GM21515 (cell line): ENCODE measurements at regions not wholly inside any gene's neighbourhood (a gene's known extent, or its start where the extent isn't known, plus 50 kb on each side); places are given as distances from the start of the nearest gene placed in this dataset.
"Not testable (repeated sequence)": the region's sequence is repeated elsewhere in the genome, so short reads cannot be mapped to it uniquely, and the experiment has no call there.

Experiments used
- ATAC-seq: cut with Tn5 transposase; IDR thresholded peaks from one replicate; pipeline ENCODE4 v1.9.1; 2021; ENCODE audit not compliant: unreplicated experiment

GRCh38 chr7:13737563-13737962 is 251.9 kb downstream of the ETV1 start:
- no peak for ATAC-seq

- ATAC-seq: no peak
Observed at GRCh38 chr7:13742126-13742525, 247.3 kb downstream of the ETV1 start.

- no peak for ATAC-seq
Observed at GRCh38 chr7:13742811-13743210, 246.7 kb downstream of the ETV1 start.

GRCh38 chr7:13743226-13743625 is 246.2 kb downstream of the ETV1 start:
- ATAC-seq: no peak

GRCh38 chr7:13745530-13745929 is 243.9 kb downstream of the ETV1 start:
- ATAC-seq: no peak

- no peak for ATAC-seq
Observed at GRCh38 chr7:13748998-13749397, 240.5 kb downstream of the ETV1 start.

- no peak for ATAC-seq
Observed at GRCh38 chr7:13749636-13750035, 239.8 kb downstream of the ETV1 start.

- no peak for ATAC-seq
Observed at GRCh38 chr7:13751766-13752165, 237.7 kb downstream of the ETV1 start.

GRCh38 chr7:13757841-13758240 is 231.6 kb downstream of the ETV1 start:
- ATAC-seq: no peak

GRCh38 chr7:13765853-13766252 is 223.6 kb downstream of the ETV1 start:
- ATAC-seq: not testable (repeated sequence)

- ATAC-seq: no peak
Observed at GRCh38 chr7:13770305-13770704, 219.2 kb downstream of the ETV1 start.

GRCh38 chr7:13774976-13775375 is 214.5 kb downstream of the ETV1 start:
- no peak for ATAC-seq

GRCh38 chr7:13777242-13777641 is 212.2 kb downstream of the ETV1 start:
- ATAC-seq: no peak

GRCh38 chr7:13778967-13779366 is 210.5 kb downstream of the ETV1 start:
- no peak for ATAC-seq

GRCh38 chr7:13790611-13791010 is 198.9 kb downstream of the ETV1 start:
- no peak for ATAC-seq

GRCh38 chr7:13792208-13792607 is 197.3 kb downstream of the ETV1 start:
- no peak for ATAC-seq

GRCh38 chr7:13793926-13794325 is 195.5 kb downstream of the ETV1 start:
- ATAC-seq: no peak

GRCh38 chr7:13794581-13794980 is 194.9 kb downstream of the ETV1 start:
- ATAC-seq: no peak

GRCh38 chr7:13797545-13797944 is 191.9 kb downstream of the ETV1 start:
- no peak for ATAC-seq

- no peak for ATAC-seq
Observed at GRCh38 chr7:13800694-13801448, 188.6 kb downstream of the ETV1 start.

GRCh38 chr7:13801669-13802068 is 187.8 kb downstream of the ETV1 start:
- ATAC-seq: no peak

GRCh38 chr7:13802651-13803050 is 186.8 kb downstream of the ETV1 start:
- ATAC-seq: no peak

- ATAC-seq: no peak
Observed at GRCh38 chr7:13803134-13803533, 186.3 kb downstream of the ETV1 start.
